ENCODE measurements at regions not wholly inside any gene's neighbourhood (a gene's known extent, or its start where the extent isn't known, plus 50 kb on each side); places are given as distances from the start of the nearest gene placed in this dataset.

DNA sequence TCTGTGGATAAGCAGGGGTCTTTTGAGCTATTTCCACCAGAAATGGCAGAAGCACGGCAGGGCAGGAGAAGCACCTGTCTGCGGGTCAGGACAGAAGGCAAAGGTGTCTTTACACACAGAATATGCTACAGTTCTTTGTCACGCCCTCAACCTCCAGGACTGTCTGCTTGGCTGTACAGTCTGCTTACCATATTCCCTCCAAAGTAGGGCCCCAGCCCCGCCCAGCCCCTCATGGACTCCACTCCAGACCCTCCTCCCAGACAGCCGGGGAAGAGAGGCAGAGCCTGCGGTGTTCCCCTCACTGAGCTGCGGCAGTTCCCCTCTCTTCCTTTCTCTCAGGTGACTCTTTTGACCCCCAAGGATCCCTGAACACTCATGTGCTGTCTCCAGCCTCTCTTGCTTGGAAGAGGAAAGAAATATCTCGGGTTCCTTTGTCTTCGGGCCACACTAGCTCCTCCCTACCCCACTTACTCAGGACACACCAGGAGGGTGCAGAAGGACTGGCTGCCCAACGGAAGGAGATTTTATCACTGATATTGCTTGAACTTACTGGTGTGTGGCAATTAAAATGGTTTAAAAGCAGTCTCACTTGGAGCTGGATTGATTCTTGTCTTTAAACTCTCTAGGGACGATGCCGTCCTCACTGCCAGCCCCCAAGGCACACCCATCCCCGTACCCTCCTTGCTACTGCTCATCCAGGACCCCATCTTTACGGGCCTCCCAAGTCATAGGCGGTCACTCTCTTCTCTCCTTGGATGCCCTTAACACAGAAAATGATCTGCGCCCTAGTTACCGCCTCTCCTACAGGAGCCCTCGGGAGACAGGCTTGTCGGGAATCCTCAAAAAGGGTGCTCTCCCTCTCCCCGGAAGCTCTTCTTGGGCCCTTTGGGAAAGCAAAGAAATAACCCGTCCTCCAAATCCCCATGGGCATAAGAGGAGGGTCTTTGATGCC is 169.7 kb downstream of the TOMM20 start:
- no peak for TF ChIP-seq CTCF (IDR thresholded peaks at IDR 0.05; ENCODE audit: extremely low read depth, missing control alignments)
- DNase-seq (ENCODE audit: low spot score): no peak

DNA sequence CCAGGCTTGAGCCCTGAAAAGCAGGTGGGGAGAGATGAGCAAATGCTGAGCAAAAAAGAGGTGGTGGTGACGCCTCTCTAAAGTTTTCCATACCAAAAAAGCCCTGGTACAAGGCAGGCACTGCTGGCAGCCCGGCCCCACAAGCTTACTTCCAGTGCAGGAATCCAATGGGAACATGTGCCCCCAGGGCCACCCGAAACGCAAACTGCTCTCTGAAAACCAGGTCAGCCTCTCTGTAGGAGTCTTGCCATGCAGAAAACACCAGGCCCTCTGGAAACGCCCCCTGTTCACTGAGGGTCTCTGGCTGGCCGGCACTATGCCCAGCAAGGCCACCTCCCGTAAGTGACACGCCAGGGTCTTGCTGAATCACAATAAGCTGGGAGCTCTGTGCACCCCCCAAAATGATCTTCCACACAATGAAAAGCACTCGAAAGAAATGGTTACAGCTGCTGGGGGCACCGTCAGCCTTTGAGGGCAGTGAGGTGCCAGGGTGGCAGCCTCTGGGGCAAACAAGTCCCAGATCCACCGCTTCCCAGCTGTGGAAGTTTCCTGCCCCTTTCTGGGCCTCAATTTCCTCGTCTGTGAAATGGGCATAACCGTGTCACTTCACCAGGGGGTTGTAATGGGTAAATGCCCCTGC is 170.5 kb downstream of the TOMM20 start:
- no peak for TF ChIP-seq CTCF (IDR thresholded peaks at IDR 0.05; ENCODE audit: extremely low read depth, missing control alignments)
- DNase-seq (ENCODE audit: low spot score): no peak

DNA sequence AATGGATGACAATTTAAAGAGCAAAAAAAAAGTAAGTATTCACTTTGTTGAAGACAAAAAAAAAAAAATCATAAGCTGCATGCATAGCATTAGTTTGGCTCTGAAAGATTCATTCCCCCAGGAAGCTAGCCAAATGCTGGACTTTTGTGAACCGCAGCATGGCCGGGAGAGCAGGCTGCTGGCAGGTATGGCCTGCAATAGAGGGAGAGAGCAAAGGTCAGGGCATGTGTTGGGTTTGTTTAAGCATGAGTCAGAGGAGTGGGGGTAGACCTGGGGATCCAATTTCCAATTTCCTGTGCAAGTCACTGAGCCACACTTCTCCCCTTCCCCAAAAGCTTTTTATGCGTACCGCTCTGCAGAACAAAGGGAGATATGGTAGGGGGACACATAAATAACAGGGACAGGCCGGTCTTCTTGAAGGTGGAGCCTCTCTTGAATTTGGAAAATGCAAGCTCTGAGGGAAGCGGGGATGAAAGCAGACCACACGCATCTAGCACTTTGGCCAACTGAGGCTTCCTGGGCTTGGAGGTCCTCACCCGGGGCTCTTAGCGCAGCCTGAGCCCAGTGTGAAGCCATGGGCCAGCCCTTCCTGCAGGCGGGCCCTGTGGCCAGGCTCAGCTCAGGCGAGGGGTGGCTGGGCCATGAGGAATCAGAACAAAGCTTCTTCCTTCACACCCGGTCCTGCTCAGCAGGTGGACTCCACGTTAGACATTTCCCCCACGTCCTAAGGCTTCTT is 171.1 kb downstream of the TOMM20 start:
- no peak for DNase-seq (ENCODE audit: low spot score)
- TF ChIP-seq CTCF (IDR thresholded peaks at IDR 0.05; ENCODE audit: extremely low read depth, missing control alignments): no peak

DNA sequence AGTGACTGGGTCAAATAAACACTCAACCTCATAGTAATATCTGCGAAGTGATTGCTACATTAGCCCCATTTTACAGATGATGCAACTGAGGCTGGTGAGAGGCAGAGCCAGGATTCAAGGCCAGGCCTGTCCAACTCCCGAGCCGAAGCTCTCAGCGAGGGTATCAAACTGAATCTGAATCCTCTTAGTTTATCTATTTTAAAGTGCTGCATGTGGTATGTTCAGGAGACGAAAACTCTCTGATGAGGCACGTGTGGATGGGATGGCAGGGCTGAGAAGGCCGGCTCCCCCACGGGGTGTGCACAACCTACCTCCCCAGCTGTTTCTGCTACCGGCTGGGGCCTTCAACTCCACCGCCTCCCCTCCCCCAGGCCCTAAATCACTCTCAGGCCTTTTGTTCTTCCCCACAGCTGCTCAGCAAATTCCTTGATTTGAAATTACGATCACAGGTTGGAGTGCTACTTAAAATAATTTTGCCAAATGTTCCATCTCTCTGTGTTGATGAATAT is 171.8 kb downstream of the TOMM20 start:
- no peak for DNase-seq (ENCODE audit: low spot score)
- TF ChIP-seq CTCF (IDR thresholded peaks at IDR 0.05; ENCODE audit: extremely low read depth, missing control alignments): no peak

GRCh38 chr1:234955107-234955731 is 173.4 kb downstream of the TOMM20 start:
- TF ChIP-seq CTCF (IDR thresholded peaks at IDR 0.05; ENCODE audit: extremely low read depth, missing control alignments): no peak
- no peak for DNase-seq (ENCODE audit: low spot score)

- TF ChIP-seq CTCF (IDR thresholded peaks at IDR 0.05; ENCODE audit: extremely low read depth, missing control alignments): no peak
- DNase-seq (ENCODE audit: low spot score): no peak
These were observed 174.0 kb downstream of the TOMM20 start for GRCh38 chr1:234954613-234955012.
